ENCODE measurements at regions not wholly inside any gene's neighbourhood (a gene's known extent, or its start where the extent isn't known, plus 50 kb on each side); places are given as distances from the start of the nearest gene placed in this dataset.

DNA sequence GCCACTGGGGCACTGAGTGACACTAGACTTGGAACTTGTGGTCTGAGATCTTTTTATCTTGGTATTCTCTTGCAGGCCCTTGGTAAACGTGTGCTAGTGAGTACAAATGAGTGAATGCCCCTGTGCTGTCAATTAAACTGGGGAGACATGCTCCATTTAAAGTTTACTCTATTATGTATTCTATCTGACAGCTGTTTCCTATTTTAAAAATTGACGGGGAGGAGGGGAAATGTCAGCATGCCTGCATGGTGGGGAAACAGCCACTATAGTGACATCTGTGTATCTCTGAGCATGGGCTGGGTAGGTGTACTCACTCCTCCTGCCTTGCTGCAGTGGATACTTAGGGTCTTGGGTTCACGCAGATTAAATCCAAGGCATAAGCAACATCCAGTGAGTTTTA lies 59.0 kb upstream of the IKBKE start:
- Histone ChIP-seq H2BK5ac (ENCODE audit: low read depth, low read length) (no peak overlapping the region), H3K4me2 (ENCODE audit: insufficient read depth in 1 of 2, low read depth in 2 of 2, low read length in 2 of 2) (no peak overlapping the region), H2BK20ac (ENCODE audit: low read length) (no peak overlapping the region), H3K4me1 (replicated peaks in 1 of 4; ENCODE audit: control insufficient read depth in 3 of 4, insufficient read depth in 4 of 4, low read length in 3 of 4) (no peaks in the 10 kb centered on the region), H3K9ac (replicated peaks in 1 of 4; ENCODE audit: extremely low read depth in 1 of 4, low read depth in 3 of 4, low read length in 3 of 4) (no peak overlapping the region), H3K79me1 (ENCODE audit: low read depth, low read length) (no peaks in the 10 kb centered on the region), H3K56ac (replicated peaks; ENCODE audit: insufficient read length, low read depth, low read length) (no peak overlapping the region), H3K9me3 (ENCODE audit: insufficient read depth in 2 of 2, low read depth in 1 of 2, low read length in 1 of 2) (no peaks in the 10 kb centered on the region), H3K79me2 (ENCODE audit: control insufficient read depth in 1 of 2, insufficient read depth in 2 of 2, low read length in 2 of 2) (no peaks in the 10 kb centered on the region), H2BK12ac (ENCODE audit: low read depth, low read length) (no peak overlapping the region), H2BK120ac (replicated peaks; ENCODE audit: low read depth, low read length) (no peak overlapping the region), H3K14ac (ENCODE audit: insufficient read length) (no peak overlapping the region), H3K23ac (ENCODE audit: insufficient read length) (no peak overlapping the region), H3K27me3 (replicated peaks in 1 of 4; ENCODE audit: control insufficient read depth in 3 of 4, extremely low read depth in 1 of 4, insufficient read depth in 3 of 4, low read length in 3 of 4) (peaks cover 0 to 1% (median 0%) of the 10 kb centered on the region in 4 experiments; a peak in 1 of 7 replicates), H3K4ac (replicated peaks; ENCODE audit: insufficient read length, low read depth, low read length) (no peak overlapping the region), H3K36me3 (ENCODE audit: control insufficient read depth in 2 of 4, insufficient read depth in 4 of 4, low read length in 3 of 4) (0 out of 8 replicates have a peak, but pooled peaks cover 0 to 4% (median under 1%) of the 10 kb centered on the region in 4 experiments), H3K23me2 (ENCODE audit: low read depth, low read length) (no peaks in the 10 kb centered on the region), H4K5ac (ENCODE audit: insufficient read length, low read depth, low read length) (no peak overlapping the region), H4K20me1 (replicated peaks in 1 of 2; ENCODE audit: control insufficient read depth in 1 of 2, insufficient read depth in 2 of 2, low read length in 2 of 2) (peaks cover 0 to 2% of the 10 kb centered on the region in 2 experiments), H2AK5ac (ENCODE audit: low read depth, low read length) (no peak overlapping the region), H2AFZ (ENCODE audit: low read length) (no peak overlapping the region), H4K91ac (replicated peaks; ENCODE audit: insufficient read length, low read length) (no peak overlapping the region), H3K27ac (ENCODE audit: low read depth, low read length) (no peak overlapping the region), H2BK15ac (ENCODE audit: low read length) (no peak overlapping the region), H3K4me3 (ENCODE audit: extremely low read depth in 1 of 4, insufficient read depth in 2 of 4, low read depth in 3 of 4, low read length in 4 of 4) (no peak overlapping the region), H3K18ac (ENCODE audit: extremely low read depth, low read length) (no peak overlapping the region), H4K8ac (ENCODE audit: extremely low read depth, insufficient read depth, low read length) (no peak overlapping the region)
- ChIA-PET CTCF (ENCODE audit: partially characterized antibody) (no interaction called here), POLR2A (ENCODE audit: partially characterized antibody) (no interaction called here)
- DNase-seq (ENCODE audit: low read depth in 1 of 2, low spot score in 2 of 2) = no peak
- no peak for FAIRE-seq
- WGBS, 2 experiments (ENCODE audit: extremely low coverage in 1 of 2, insufficient coverage in 1 of 2, insufficient read length in 1 of 2, insufficient replicate concordance in 2 of 2, low coverage in 1 of 2, low lambda C conversion rate in 2 of 2, missing lambda C conversion rate in 1 of 2) = 87% methylated on average over 3 of the region's 3 CpGs; no CpG with 5 or more reads in 1 of the 2 experiments
- TF ChIP-seq BACH1 (IDR thresholded peaks at IDR 0.05; ENCODE audit: low read length) (no peak), E2F6 (IDR thresholded peaks at IDR 0.05) (no peak), KDM5A (IDR thresholded peaks at IDR 0.05; ENCODE audit: low read length) (no peak), CBX5 (IDR thresholded peaks at IDR 0.05; ENCODE audit: low read depth, low read length) (no peak), MAX (IDR thresholded peaks at IDR 0.05) (no peak), JUND (IDR thresholded peaks at IDR 0.05; ENCODE audit: low read length) (no peak), KDM4A (IDR thresholded peaks at IDR 0.05; ENCODE audit: low read depth, low read length, severe bottlenecking) (no peak), RFX5 (IDR thresholded peaks at IDR 0.05; ENCODE audit: borderline replicate concordance, low read depth, low read length) (no peak), GTF2F1 (IDR thresholded peaks at IDR 0.05; ENCODE audit: borderline replicate concordance, low read depth, low read length) (no peak)

Data from H1 (cell line).